ENCODE measurements at regions not wholly inside any gene's neighbourhood (a gene's known extent, or its start where the extent isn't known, plus 50 kb on each side); places are given as distances from the start of the nearest gene placed in this dataset.
A peak's percentile ranks its signal among the peaks of the same experiment; 100 is the strongest.
"Not testable (repeated sequence)": the region's sequence is repeated elsewhere in the genome, so short reads cannot be mapped to it uniquely, and the experiment has no call there.

GRCh38 chr1:98133131-98133530, 212.3 kb upstream of the DPYD start:
- FAIRE-seq (no peak), DNase-seq (ENCODE audit: low spot score) (no peak)

GRCh38 chr1:98130408-98130807, 209.6 kb upstream of the DPYD start:
- FAIRE-seq (no peak), DNase-seq (ENCODE audit: low spot score) (no peak)

GRCh38 chr1:98129491-98129890, 208.7 kb upstream of the DPYD start:
- DNase-seq (ENCODE audit: low spot score) (no peak), FAIRE-seq (no peak)

- DNase-seq (ENCODE audit: low spot score), result no peak
- FAIRE-seq, result no peak
Measured at GRCh38 chr1:98126740-98127139, 205.9 kb upstream of the DPYD start.

GRCh38 chr1:98121646-98122045, 200.8 kb upstream of the DPYD start:
- DNase-seq (ENCODE audit: low spot score), result no peak
- FAIRE-seq, result no peak

GRCh38 chr1:98119796-98120195, 199.0 kb upstream of the DPYD start:
- FAIRE-seq, result no peak

GRCh38 chr1:98113811-98114210, 193.0 kb upstream of the DPYD start:
- no peak for FAIRE-seq
- no peak for DNase-seq (ENCODE audit: low spot score)

More at GRCh38 chr1:98119796-98120195, 199.0 kb upstream of the DPYD start:
- DNase-seq (ENCODE audit: low spot score), result peak; percentile 29

GRCh38 chr1:98112626-98113025, 191.8 kb upstream of the DPYD start:
- no peak for DNase-seq (ENCODE audit: low spot score)
- FAIRE-seq, result no peak

- DNase-seq (ENCODE audit: low spot score) (no peak), FAIRE-seq (no peak)
Measured at GRCh38 chr1:98110674-98111073, 189.8 kb upstream of the DPYD start.

GRCh38 chr1:98108378-98108777, 187.5 kb upstream of the DPYD start:
- not testable (repeated sequence) for FAIRE-seq; DNase-seq (ENCODE audit: low spot score)

GRCh38 chr1:98107256-98107655, 186.4 kb upstream of the DPYD start:
- FAIRE-seq (no peak), DNase-seq (ENCODE audit: low spot score) (no peak)

GRCh38 chr1:98104289-98104688, 183.5 kb upstream of the DPYD start:
- no peak for DNase-seq (ENCODE audit: low spot score)
- no peak for FAIRE-seq

GRCh38 chr1:98103617-98104285, 182.9 kb upstream of the DPYD start:
- FAIRE-seq (no peak), DNase-seq (ENCODE audit: low spot score) (no peak)

- FAIRE-seq (no peak), DNase-seq (ENCODE audit: low spot score) (no peak)
Measured at GRCh38 chr1:98102345-98103030, 181.7 kb upstream of the DPYD start.

GRCh38 chr1:98101364-98101763, 180.5 kb upstream of the DPYD start:
- no peak for FAIRE-seq
- no peak for DNase-seq (ENCODE audit: low spot score)

GRCh38 chr1:98099501-98099900, 178.7 kb upstream of the DPYD start:
- FAIRE-seq, result no peak
- no peak for DNase-seq (ENCODE audit: low spot score)

- DNase-seq (ENCODE audit: low spot score) (no peak), FAIRE-seq (no peak)
Measured at GRCh38 chr1:98098473-98098872, 177.6 kb upstream of the DPYD start.

- FAIRE-seq, result no peak
- no peak for DNase-seq (ENCODE audit: low spot score)
Measured at GRCh38 chr1:98090351-98090750, 169.5 kb upstream of the DPYD start.

- no peak for DNase-seq (ENCODE audit: low spot score)
- FAIRE-seq, result no peak
Measured at GRCh38 chr1:98088381-98088780, 167.5 kb upstream of the DPYD start.

GRCh38 chr1:98086796-98087441, 166.1 kb upstream of the DPYD start:
- FAIRE-seq, result peak; percentile 66
- peak; percentile 78 for DNase-seq (ENCODE audit: low spot score)

GRCh38 chr1:98086156-98086555, 165.3 kb upstream of the DPYD start:
- FAIRE-seq, result no peak
- DNase-seq (ENCODE audit: low spot score), result no peak

- FAIRE-seq, result no peak
Measured at GRCh38 chr1:98084188-98084587, 163.4 kb upstream of the DPYD start.

GRCh38 chr1:98081944-98082343, 161.1 kb upstream of the DPYD start:
- FAIRE-seq (no peak), DNase-seq (ENCODE audit: low spot score) (no peak)

More at GRCh38 chr1:98084188-98084587, 163.4 kb upstream of the DPYD start:
- DNase-seq (ENCODE audit: low spot score), result no peak
